ENCODE measurements at regions not wholly inside any gene's neighbourhood (a gene's known extent, or its start where the extent isn't known, plus 50 kb on each side); places are given as distances from the start of the nearest gene placed in this dataset.
A peak's percentile ranks its signal among the peaks of the same experiment; 100 is the strongest.
"Not testable (repeated sequence)": the region's sequence is repeated elsewhere in the genome, so short reads cannot be mapped to it uniquely, and the experiment has no call there.

DNA sequence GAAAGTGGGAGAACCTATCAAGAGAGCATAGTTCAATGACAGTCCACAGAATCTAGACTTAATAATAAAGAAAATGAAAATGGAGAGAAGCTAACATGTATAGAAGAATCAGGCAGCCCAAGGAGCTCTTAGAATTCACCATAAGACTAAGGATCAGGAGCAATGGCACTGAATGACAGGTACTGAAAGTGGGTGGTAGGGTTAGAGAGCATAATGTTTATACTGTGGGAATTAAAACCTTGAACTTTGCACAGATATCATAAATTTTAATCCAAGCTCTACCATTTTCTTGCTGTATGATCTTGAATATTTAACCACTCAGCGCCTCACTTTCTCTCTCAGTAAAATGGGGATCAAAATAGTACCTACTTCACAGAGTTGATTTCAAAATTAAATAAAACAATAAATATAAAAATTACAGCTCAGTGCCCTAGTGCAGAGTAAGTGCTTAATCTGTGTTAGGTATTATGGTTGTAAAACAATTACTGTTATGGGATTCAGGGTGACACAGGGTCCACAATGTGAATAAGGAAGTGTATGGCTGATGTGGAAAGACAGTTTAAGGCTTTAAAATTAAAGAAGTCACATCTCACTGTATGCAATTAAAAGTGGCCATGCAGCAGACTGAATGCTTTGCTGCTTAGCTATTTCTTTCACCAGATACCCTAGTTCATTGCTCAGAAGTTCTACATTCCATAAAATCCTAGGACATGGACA, 319.8 kb downstream of the HINT1 start:
- H3K27me3 ChIP-seq (replicated peaks in 2 of 5; ENCODE audit: control insufficient read depth in 4 of 5, insufficient read depth in 5 of 5, low read length in 4 of 5), result no peaks in the 10 kb centered on the region
- no peaks in the 10 kb centered on the region for H3K36me3 ChIP-seq (ENCODE audit: control insufficient read depth in 4 of 4, insufficient read depth in 4 of 4, low read length in 3 of 4)
- WGBS (ENCODE audit: insufficient coverage), result no CpG with 5 or more reads among the region's 1 CpG
- DNase-seq, result no peak
- H3K27ac ChIP-seq (ENCODE audit: insufficient read depth in 1 of 2, low read depth in 1 of 2, low read length in 2 of 2, poor library complexity in 1 of 2, severe bottlenecking in 2 of 2), result no peak overlapping the region
- ChIA-PET POLR2A (no interaction called here), CTCF (no interaction called here)
- peaks cover 0 to 2% (median 0%) of the 10 kb centered on the region in 5 experiments for H3K9me3 ChIP-seq (ENCODE audit: control extremely low read depth in 1 of 5, control insufficient read depth in 4 of 5, insufficient read depth in 2 of 5, low read depth in 1 of 5, low read length in 4 of 5)
- H3K4me1 ChIP-seq (ENCODE audit: control extremely low read depth in 1 of 4, control insufficient read depth in 4 of 4, insufficient read depth in 4 of 4, low read length in 3 of 4), result no peaks in the 10 kb centered on the region
- no peak overlapping the region for H3K4me3 ChIP-seq (ENCODE audit: control insufficient read depth in 1 of 7, extremely low read depth in 1 of 7, insufficient read depth in 4 of 7, low read depth in 2 of 7, low read length in 6 of 7)

DNA sequence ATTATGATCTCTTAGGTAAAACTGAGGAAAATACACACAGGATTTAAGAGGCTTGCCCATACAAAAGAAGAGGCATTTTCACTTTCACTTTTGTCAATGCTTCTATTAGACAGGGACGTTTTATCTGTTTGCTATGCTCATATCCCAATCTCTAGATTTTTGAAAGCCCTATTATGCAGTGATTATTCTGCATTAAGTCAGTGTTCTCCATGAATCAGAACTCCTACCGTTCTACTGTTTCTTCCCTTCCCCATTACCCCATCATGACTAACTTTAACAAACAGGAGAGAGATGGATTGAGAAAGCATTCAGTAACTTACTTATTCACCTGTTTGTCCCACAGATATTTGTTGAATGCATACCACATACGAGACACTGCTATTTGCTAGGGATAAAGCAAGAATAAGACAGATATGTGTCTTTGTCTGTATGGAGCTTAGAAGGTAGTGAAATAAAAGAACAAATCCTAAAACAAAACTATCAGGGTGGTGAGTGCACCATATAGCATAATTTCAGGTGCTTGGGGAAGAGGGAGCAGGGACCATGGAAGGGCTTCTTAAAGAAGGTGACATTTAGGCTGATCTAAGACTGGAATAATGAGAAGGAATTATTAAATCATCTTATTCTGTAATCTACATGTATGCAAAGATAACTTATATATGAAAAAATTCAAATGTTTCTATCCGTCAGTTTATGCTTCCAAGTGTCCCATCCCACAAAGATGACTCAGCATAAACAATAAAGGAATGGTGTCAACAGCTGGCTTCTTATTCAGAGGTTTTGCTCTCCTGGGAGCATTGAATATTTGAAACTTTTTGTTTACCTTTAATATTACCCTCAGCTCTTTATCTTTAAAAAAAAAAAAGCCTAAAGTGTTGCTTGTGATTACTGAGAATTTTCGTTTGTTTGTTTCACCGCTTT, 328.1 kb downstream of the HINT1 start:
- Histone ChIP-seq H3K4me3 (ENCODE audit: control insufficient read depth in 1 of 7, extremely low read depth in 1 of 7, insufficient read depth in 4 of 7, low read depth in 2 of 7, low read length in 6 of 7) (peak overlapping the region in 6 of 7 experiments; percentile 33 to 70 (median 55)), H3K27ac (ENCODE audit: insufficient read depth in 1 of 2, low read depth in 1 of 2, low read length in 2 of 2, poor library complexity in 1 of 2, severe bottlenecking in 2 of 2) (peak overlapping the region; percentile 18 to 73), H3K9me3 (ENCODE audit: control extremely low read depth in 1 of 5, control insufficient read depth in 4 of 5, insufficient read depth in 2 of 5, low read depth in 1 of 5, low read length in 4 of 5) (peaks cover 0 to 3% (median 0%) of the 10 kb centered on the region in 5 experiments), H3K4me1 (ENCODE audit: control extremely low read depth in 1 of 4, control insufficient read depth in 4 of 4, insufficient read depth in 4 of 4, low read length in 3 of 4) (peaks cover 0 to 8% (median 0%) of the 10 kb centered on the region in 4 experiments), H3K36me3 (ENCODE audit: control insufficient read depth in 4 of 4, insufficient read depth in 4 of 4, low read length in 3 of 4) (no peaks in the 10 kb centered on the region), H3K27me3 (replicated peaks in 2 of 5; ENCODE audit: control insufficient read depth in 4 of 5, insufficient read depth in 5 of 5, low read length in 4 of 5) (no peaks in the 10 kb centered on the region)
- 100% methylated on average over 1 of the region's 6 CpGs for WGBS (ENCODE audit: insufficient coverage)
- ChIA-PET POLR2A (interaction anchor here (0.7 kb wide), 1 partner anchor 1457 kb away, joined by 4 read pairs; no protein-coding TSS in a partner anchor), CTCF (no interaction called here)
- peak; percentile 13 to 38 (median 23) for DNase-seq

DNA sequence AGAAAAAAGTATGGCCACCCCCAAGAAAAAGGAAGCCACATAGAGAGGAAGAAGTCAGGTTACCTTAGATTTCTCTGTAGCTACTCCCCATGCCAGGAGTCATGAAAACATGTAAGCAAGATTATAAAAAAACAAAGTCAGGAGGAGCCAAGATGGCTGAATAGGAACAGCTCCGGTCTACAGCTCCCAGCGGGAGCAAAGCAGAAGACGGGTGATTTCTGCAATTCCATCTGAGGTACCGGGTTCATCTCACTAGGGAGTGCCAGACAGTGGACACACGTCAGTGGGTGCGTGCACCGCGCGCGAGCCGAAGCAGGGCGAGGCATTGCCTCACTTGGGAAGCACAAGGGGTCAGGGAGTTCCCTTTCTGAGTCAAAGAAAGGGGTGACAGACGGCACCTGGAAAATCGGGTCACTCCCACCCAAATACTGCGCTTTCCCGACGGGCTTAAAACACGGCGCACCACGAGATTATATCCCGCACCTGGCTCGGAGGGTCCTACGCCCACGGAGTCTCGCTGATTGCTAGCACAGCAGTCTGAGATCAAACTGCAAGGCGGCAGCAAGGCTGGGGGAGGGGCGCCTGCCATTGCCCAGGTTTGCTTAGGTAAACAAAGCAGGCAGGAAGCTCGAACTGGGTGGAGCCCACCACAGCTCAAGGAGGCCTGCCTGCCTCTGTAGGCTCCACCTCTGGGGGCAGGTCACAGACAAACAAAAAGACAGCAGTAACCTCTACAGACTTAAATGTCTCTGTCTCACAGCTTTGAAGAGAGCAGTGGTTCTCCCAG, 347.3 kb downstream of the HINT1 start:
- H3K9me3 ChIP-seq (ENCODE audit: control extremely low read depth in 1 of 5, control insufficient read depth in 4 of 5, insufficient read depth in 2 of 5, low read depth in 1 of 5, low read length in 4 of 5); H3K27ac ChIP-seq (ENCODE audit: insufficient read depth in 1 of 2, low read depth in 1 of 2, low read length in 2 of 2, poor library complexity in 1 of 2, severe bottlenecking in 2 of 2); H3K4me3 ChIP-seq (ENCODE audit: control insufficient read depth in 1 of 7, extremely low read depth in 1 of 7, insufficient read depth in 4 of 7, low read depth in 2 of 7, low read length in 6 of 7); CTCF ChIA-PET; H3K36me3 ChIP-seq (ENCODE audit: control insufficient read depth in 4 of 4, insufficient read depth in 4 of 4, low read length in 3 of 4); POLR2A ChIA-PET; H3K4me1 ChIP-seq (ENCODE audit: control extremely low read depth in 1 of 4, control insufficient read depth in 4 of 4, insufficient read depth in 4 of 4, low read length in 3 of 4); DNase-seq; H3K27me3 ChIP-seq (replicated peaks in 2 of 5; ENCODE audit: control insufficient read depth in 4 of 5, insufficient read depth in 5 of 5, low read length in 4 of 5): not testable (repeated sequence)
- WGBS (ENCODE audit: insufficient coverage), result 98% methylated on average over 11 of the region's 28 CpGs

DNA sequence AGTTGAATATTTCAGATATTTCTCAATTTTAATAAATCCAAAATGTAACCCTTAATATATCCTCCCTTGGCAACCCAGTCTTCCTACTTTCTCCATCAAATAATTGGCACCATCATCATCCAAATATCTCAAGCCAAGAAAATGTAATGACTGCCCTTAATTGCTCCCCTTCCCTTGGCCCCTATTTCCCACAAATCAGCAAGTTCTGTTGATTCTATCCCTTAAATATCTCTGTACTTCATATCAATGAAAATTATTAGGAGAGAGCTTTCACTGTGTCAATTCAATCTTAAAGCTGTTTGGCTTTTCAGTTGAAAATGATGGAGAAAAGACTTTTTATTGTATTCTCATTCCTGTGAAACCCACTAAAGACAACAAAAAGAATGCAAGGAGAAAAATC, 349.8 kb downstream of the HINT1 start:
- POLR2A ChIA-PET, result interaction anchor here (0.6 kb wide), 1 partner anchor 115 kb away, joined by 3 read pairs; no protein-coding TSS in a partner anchor
- Histone ChIP-seq H3K4me3 (ENCODE audit: control insufficient read depth in 1 of 7, extremely low read depth in 1 of 7, insufficient read depth in 4 of 7, low read depth in 2 of 7, low read length in 6 of 7) (no peak overlapping the region), H3K27me3 (replicated peaks in 2 of 5; ENCODE audit: control insufficient read depth in 4 of 5, insufficient read depth in 5 of 5, low read length in 4 of 5) (no peaks in the 10 kb centered on the region), H3K36me3 (ENCODE audit: control insufficient read depth in 4 of 4, insufficient read depth in 4 of 4, low read length in 3 of 4) (no peaks in the 10 kb centered on the region), H3K9me3 (ENCODE audit: control extremely low read depth in 1 of 5, control insufficient read depth in 4 of 5, insufficient read depth in 2 of 5, low read depth in 1 of 5, low read length in 4 of 5) (no peaks in the 10 kb centered on the region), H3K4me1 (ENCODE audit: control extremely low read depth in 1 of 4, control insufficient read depth in 4 of 4, insufficient read depth in 4 of 4, low read length in 3 of 4) (no peaks in the 10 kb centered on the region), H3K27ac (ENCODE audit: insufficient read depth in 1 of 2, low read depth in 1 of 2, low read length in 2 of 2, poor library complexity in 1 of 2, severe bottlenecking in 2 of 2) (no peak overlapping the region)
- DNase-seq, result no peak
- CTCF ChIA-PET, result interaction anchor here (0.7 kb wide), 1 partner anchor 161 kb away, joined by 3 read pairs; no protein-coding TSS in a partner anchor

DNA sequence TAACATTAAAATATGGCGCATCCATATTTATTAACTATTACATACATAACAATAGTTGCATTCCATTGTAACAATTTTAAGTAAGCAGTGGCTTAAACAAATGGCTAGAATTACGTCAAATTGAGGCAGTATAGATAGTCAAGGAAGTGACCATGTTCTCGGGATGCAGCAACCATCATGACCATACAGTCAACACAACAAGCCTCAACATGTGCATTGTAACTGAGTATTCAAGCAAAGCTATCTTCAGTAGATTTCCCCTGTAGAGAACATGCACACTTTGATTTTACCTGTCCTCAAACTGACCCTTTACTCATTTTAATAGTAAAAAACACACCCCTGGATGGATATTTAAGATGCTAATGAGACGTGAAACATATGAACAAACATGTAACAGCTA, 356.4 kb downstream of the HINT1 start:
- POLR2A ChIA-PET, result no interaction called here

DNA sequence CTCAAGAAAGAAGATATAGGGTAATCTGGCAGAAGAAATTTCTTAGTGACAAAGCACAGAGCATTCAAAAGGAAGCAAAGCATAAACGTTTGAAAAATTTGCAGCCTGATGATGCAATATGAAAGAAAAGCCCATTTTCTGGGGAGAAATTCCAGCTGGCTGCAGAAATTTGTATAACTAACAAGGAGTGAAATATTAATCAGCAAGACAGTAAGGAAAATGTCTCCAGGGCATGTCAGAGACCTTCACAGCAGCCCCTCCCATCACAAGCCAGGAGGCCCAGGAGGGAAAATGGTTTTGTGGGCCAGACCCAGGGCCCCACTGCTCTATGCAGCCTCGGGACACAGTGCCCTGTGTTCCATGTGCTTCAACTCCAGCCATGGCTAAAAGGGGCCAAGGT, 359.4 kb downstream of the HINT1 start:
- DNase-seq, result no peak
- H3K4me3 ChIP-seq (ENCODE audit: control insufficient read depth in 1 of 7, extremely low read depth in 1 of 7, insufficient read depth in 4 of 7, low read depth in 2 of 7, low read length in 6 of 7), result no peak overlapping the region
- H3K9me3 ChIP-seq (ENCODE audit: control extremely low read depth in 1 of 5, control insufficient read depth in 4 of 5, insufficient read depth in 2 of 5, low read depth in 1 of 5, low read length in 4 of 5), result peaks cover 0 to 1% (median 0%) of the 10 kb centered on the region in 5 experiments
- no peaks in the 10 kb centered on the region for H3K27me3 ChIP-seq (replicated peaks in 2 of 5; ENCODE audit: control insufficient read depth in 4 of 5, insufficient read depth in 5 of 5, low read length in 4 of 5)
- ChIA-PET CTCF (no interaction called here), POLR2A (no interaction called here)
- WGBS (ENCODE audit: insufficient coverage), result 89% methylated on average over 2 of the region's 2 CpGs
- H3K27ac ChIP-seq (ENCODE audit: insufficient read depth in 1 of 2, low read depth in 1 of 2, low read length in 2 of 2, poor library complexity in 1 of 2, severe bottlenecking in 2 of 2), result no peak overlapping the region
- H3K36me3 ChIP-seq (ENCODE audit: control insufficient read depth in 4 of 4, insufficient read depth in 4 of 4, low read length in 3 of 4), result no peaks in the 10 kb centered on the region
- no peaks in the 10 kb centered on the region for H3K4me1 ChIP-seq (ENCODE audit: control extremely low read depth in 1 of 4, control insufficient read depth in 4 of 4, insufficient read depth in 4 of 4, low read length in 3 of 4)

More for the DNA sequence above, 356.4 kb downstream of the HINT1 start:
- DNase-seq, result no peak
- H3K36me3 ChIP-seq (ENCODE audit: control insufficient read depth in 4 of 4, insufficient read depth in 4 of 4, low read length in 3 of 4), result no peaks in the 10 kb centered on the region
- no peak overlapping the region for H3K27ac ChIP-seq (ENCODE audit: insufficient read depth in 1 of 2, low read depth in 1 of 2, low read length in 2 of 2, poor library complexity in 1 of 2, severe bottlenecking in 2 of 2)
- H3K9me3 ChIP-seq (ENCODE audit: control extremely low read depth in 1 of 5, control insufficient read depth in 4 of 5, insufficient read depth in 2 of 5, low read depth in 1 of 5, low read length in 4 of 5), result no peaks in the 10 kb centered on the region
- H3K4me1 ChIP-seq (ENCODE audit: control extremely low read depth in 1 of 4, control insufficient read depth in 4 of 4, insufficient read depth in 4 of 4, low read length in 3 of 4), result no peaks in the 10 kb centered on the region
- 96% methylated on average over 3 of the region's 4 CpGs for WGBS (ENCODE audit: insufficient coverage)
- no peaks in the 10 kb centered on the region for H3K27me3 ChIP-seq (replicated peaks in 2 of 5; ENCODE audit: control insufficient read depth in 4 of 5, insufficient read depth in 5 of 5, low read length in 4 of 5)
- CTCF ChIA-PET, result no interaction called here
- H3K4me3 ChIP-seq (ENCODE audit: control insufficient read depth in 1 of 7, extremely low read depth in 1 of 7, insufficient read depth in 4 of 7, low read depth in 2 of 7, low read length in 6 of 7), result no peak overlapping the region

Data from common myeloid progenitor, CD34-positive (primary cell).